ENCODE measurements at regions not wholly inside any gene's neighbourhood (a gene's known extent, or its start where the extent isn't known, plus 50 kb on each side); places are given as distances from the start of the nearest gene placed in this dataset.

DNA sequence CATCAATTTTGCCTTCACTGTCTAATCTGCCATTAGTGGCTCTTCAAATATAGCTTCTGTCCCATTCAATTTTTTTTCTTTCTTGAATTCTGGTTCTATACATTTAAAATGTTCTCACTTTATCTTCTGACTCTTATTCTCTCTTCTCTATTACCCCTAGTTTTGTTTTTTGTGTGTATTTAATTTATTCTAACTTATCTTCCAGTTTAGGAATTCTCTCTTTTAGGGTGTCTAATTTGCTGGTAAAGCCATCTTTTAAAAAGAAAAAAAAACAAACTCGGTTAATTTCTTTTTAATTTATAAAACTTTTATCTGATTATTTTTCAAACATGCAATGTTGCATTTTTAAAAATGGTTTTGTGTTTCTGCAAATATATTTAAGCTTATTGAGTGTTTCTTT, 80.3 kb upstream of the OXGR1 start:
- TF ChIP-seq EZH2 (IDR thresholded peaks at IDR 0.05; ENCODE audit: insufficient read depth, poor library complexity, severe bottlenecking) = no peak
- no peak for TF ChIP-seq EZH2phosphoT487 (IDR thresholded peaks at IDR 0.05; ENCODE audit: insufficient read depth, low read depth)

Data from GM23248 (cell line).